ENCODE measurements at regions not wholly inside any gene's neighbourhood (a gene's known extent, or its start where the extent isn't known, plus 50 kb on each side); places are given as distances from the start of the nearest gene placed in this dataset.

GRCh38 chr13:44855860-44856259, 133.4 kb downstream of the NUFIP1 start:
- TF ChIP-seq CTCF (IDR thresholded peaks at IDR 0.05; ENCODE audit: low read length): no peak
- no peak for TF ChIP-seq EZH2phosphoT487 (IDR thresholded peaks at IDR 0.05; ENCODE audit: low read length)
- no peak for TF ChIP-seq EZH2 (optimal IDR thresholded peaks at IDR 0.05; ENCODE audit: low read depth, low read length)
